ENCODE measurements at regions not wholly inside any gene's neighbourhood (a gene's known extent, or its start where the extent isn't known, plus 50 kb on each side); places are given as distances from the start of the nearest gene placed in this dataset.

- H3F3A ChIP-seq (ENCODE audit: control insufficient read depth, insufficient read depth) = no peaks in the 10 kb centered on the region
- H3K36me3 ChIP-seq (ENCODE audit: control insufficient read depth, low read length) = no peaks in the 10 kb centered on the region
- no peaks in the 10 kb centered on the region for H3K9me2 ChIP-seq (replicated peaks; ENCODE audit: control insufficient read depth, low read length)
- H3K9me3 ChIP-seq (ENCODE audit: control insufficient read depth, insufficient read depth, low read length) = no peaks in the 10 kb centered on the region
- no peaks in the 10 kb centered on the region for H4K20me1 ChIP-seq (ENCODE audit: control insufficient read depth, insufficient read depth, low read depth, low read length)
- no peaks in the 10 kb centered on the region for H3K4me1 ChIP-seq (ENCODE audit: control insufficient read depth, low read length)
- TF ChIP-seq, protein P1, sequence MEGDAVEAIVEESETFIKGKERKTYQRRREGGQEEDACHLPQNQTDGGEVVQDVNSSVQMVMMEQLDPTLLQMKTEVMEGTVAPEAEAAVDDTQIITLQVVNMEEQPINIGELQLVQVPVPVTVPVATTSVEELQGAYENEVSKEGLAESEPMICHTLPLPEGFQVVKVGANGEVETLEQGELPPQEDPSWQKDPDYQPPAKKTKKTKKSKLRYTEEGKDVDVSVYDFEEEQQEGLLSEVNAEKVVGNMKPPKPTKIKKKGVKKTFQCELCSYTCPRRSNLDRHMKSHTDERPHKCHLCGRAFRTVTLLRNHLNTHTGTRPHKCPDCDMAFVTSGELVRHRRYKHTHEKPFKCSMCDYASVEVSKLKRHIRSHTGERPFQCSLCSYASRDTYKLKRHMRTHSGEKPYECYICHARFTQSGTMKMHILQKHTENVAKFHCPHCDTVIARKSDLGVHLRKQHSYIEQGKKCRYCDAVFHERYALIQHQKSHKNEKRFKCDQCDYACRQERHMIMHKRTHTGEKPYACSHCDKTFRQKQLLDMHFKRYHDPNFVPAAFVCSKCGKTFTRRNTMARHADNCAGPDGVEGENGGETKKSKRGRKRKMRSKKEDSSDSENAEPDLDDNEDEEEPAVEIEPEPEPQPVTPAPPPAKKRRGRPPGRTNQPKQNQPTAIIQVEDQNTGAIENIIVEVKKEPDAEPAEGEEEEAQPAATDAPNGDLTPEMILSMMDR (IDR thresholded peaks at IDR 0.05; ENCODE audit: low read depth, low read length, poor library complexity, severe bottlenecking) = no peak
- no peak for TF ChIP-seq EZH2phosphoT487 (IDR thresholded peaks at IDR 0.05; ENCODE audit: borderline replicate concordance, low read length)
- H3K27me3 ChIP-seq (ENCODE audit: control insufficient read depth, low read length) = no peaks in the 10 kb centered on the region
- no peak overlapping the region for H3K4me2 ChIP-seq (ENCODE audit: low read length)
- H3K4me3 ChIP-seq (ENCODE audit: low read length) = no peak overlapping the region
- H3K27ac ChIP-seq (ENCODE audit: low read depth, low read length) = no peak overlapping the region
- no peaks in the 10 kb centered on the region for H3K79me2 ChIP-seq (ENCODE audit: control insufficient read depth, low read length)
Observed at GRCh38 chr2:122018736-122019135, 263.3 kb downstream of the TSN start.

DNA sequence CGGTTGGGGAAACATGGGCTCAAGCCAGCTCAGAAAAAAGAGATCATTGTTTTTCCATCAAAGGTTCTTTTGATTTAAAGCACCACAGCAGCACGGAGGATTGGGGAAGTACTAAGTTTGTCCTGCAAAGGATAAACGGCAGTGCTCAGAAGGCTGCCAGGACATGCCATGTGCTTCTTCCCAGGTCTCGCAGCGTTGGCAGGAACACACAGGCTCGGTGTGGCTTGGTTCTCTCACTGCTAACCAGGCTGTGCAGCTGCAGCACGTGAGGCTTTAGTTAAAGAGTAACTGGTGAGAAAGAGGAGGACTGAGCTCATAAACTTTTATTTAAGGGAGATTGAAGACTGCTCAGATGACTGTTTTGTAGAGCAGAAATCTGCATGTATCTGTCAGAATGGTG, 264.3 kb downstream of the TSN start:
- Histone ChIP-seq H3K9me3 (ENCODE audit: control insufficient read depth, insufficient read depth, low read length) (no peaks in the 10 kb centered on the region), H3K79me2 (ENCODE audit: control insufficient read depth, low read length) (no peaks in the 10 kb centered on the region), H4K20me1 (ENCODE audit: control insufficient read depth, insufficient read depth, low read depth, low read length) (no peaks in the 10 kb centered on the region), H3K4me2 (ENCODE audit: low read length) (no peak overlapping the region), H3F3A (ENCODE audit: control insufficient read depth, insufficient read depth) (no peaks in the 10 kb centered on the region), H3K27ac (ENCODE audit: low read depth, low read length) (no peak overlapping the region), H3K36me3 (ENCODE audit: control insufficient read depth, low read length) (no peaks in the 10 kb centered on the region), H3K27me3 (ENCODE audit: control insufficient read depth, low read length) (no peaks in the 10 kb centered on the region), H3K9me2 (replicated peaks; ENCODE audit: control insufficient read depth, low read length) (no peaks in the 10 kb centered on the region), H3K4me1 (ENCODE audit: control insufficient read depth, low read length) (no peaks in the 10 kb centered on the region), H3K4me3 (ENCODE audit: low read length) (no peak overlapping the region)
- TF ChIP-seq, protein P1 (IDR thresholded peaks at IDR 0.05; ENCODE audit: low read depth, low read length, poor library complexity, severe bottlenecking) = no peak
- TF ChIP-seq EZH2phosphoT487 (IDR thresholded peaks at IDR 0.05; ENCODE audit: borderline replicate concordance, low read length) = no peak

- Histone ChIP-seq H3K36me3 (ENCODE audit: control insufficient read depth, low read length) (no peaks in the 10 kb centered on the region), H3K9me2 (replicated peaks; ENCODE audit: control insufficient read depth, low read length) (no peaks in the 10 kb centered on the region), H4K20me1 (ENCODE audit: control insufficient read depth, insufficient read depth, low read depth, low read length) (no peaks in the 10 kb centered on the region), H3F3A (ENCODE audit: control insufficient read depth, insufficient read depth) (no peaks in the 10 kb centered on the region), H3K79me2 (ENCODE audit: control insufficient read depth, low read length) (no peaks in the 10 kb centered on the region), H3K27me3 (ENCODE audit: control insufficient read depth, low read length) (no peaks in the 10 kb centered on the region), H3K27ac (ENCODE audit: low read depth, low read length) (no peak overlapping the region), H3K9me3 (ENCODE audit: control insufficient read depth, insufficient read depth, low read length) (no peaks in the 10 kb centered on the region), H3K4me3 (ENCODE audit: low read length) (no peak overlapping the region), H3K4me1 (ENCODE audit: control insufficient read depth, low read length) (no peaks in the 10 kb centered on the region), H3K4me2 (ENCODE audit: low read length) (no peak overlapping the region)
- TF ChIP-seq EZH2phosphoT487 (IDR thresholded peaks at IDR 0.05; ENCODE audit: borderline replicate concordance, low read length) = no peak
- TF ChIP-seq, protein P1 (IDR thresholded peaks at IDR 0.05; ENCODE audit: low read depth, low read length, poor library complexity, severe bottlenecking) = no peak
Observed at GRCh38 chr2:122020377-122020776, 264.9 kb downstream of the TSN start.

GRCh38 chr2:122021941-122022340, 266.5 kb downstream of the TSN start:
- no peaks in the 10 kb centered on the region for H3K4me1 ChIP-seq (ENCODE audit: control insufficient read depth, low read length)
- no peaks in the 10 kb centered on the region for H3K9me3 ChIP-seq (ENCODE audit: control insufficient read depth, insufficient read depth, low read length)
- H3K27ac ChIP-seq (ENCODE audit: low read depth, low read length) = no peak overlapping the region
- no peaks in the 10 kb centered on the region for H3K27me3 ChIP-seq (ENCODE audit: control insufficient read depth, low read length)
- H3K9me2 ChIP-seq (replicated peaks; ENCODE audit: control insufficient read depth, low read length) = no peaks in the 10 kb centered on the region
- no peaks in the 10 kb centered on the region for H4K20me1 ChIP-seq (ENCODE audit: control insufficient read depth, insufficient read depth, low read depth, low read length)
- no peak for TF ChIP-seq EZH2phosphoT487 (IDR thresholded peaks at IDR 0.05; ENCODE audit: borderline replicate concordance, low read length)
- TF ChIP-seq, protein P1 (IDR thresholded peaks at IDR 0.05; ENCODE audit: low read depth, low read length, poor library complexity, severe bottlenecking) = no peak
- no peak overlapping the region for H3K4me3 ChIP-seq (ENCODE audit: low read length)
- H3F3A ChIP-seq (ENCODE audit: control insufficient read depth, insufficient read depth) = no peaks in the 10 kb centered on the region
- H3K36me3 ChIP-seq (ENCODE audit: control insufficient read depth, low read length) = no peaks in the 10 kb centered on the region
- H3K79me2 ChIP-seq (ENCODE audit: control insufficient read depth, low read length) = no peaks in the 10 kb centered on the region
- H3K4me2 ChIP-seq (ENCODE audit: low read length) = no peak overlapping the region
